ENCODE measurements at regions not wholly inside any gene's neighbourhood (a gene's known extent, or its start where the extent isn't known, plus 50 kb on each side); places are given as distances from the start of the nearest gene placed in this dataset.

- TF ChIP-seq REST (IDR thresholded peaks at IDR 0.05; ENCODE audit: insufficient read depth in 1 of 2, low read depth in 2 of 2, low read length in 2 of 2) (no peak), POLR2AphosphoS5 (IDR thresholded peaks at IDR 0.05; ENCODE audit: low read depth, low read length) (no peak), SIN3A (IDR thresholded peaks at IDR 0.05; ENCODE audit: borderline replicate concordance, insufficient read depth, low read length) (no peak), TAF1 (IDR thresholded peaks at IDR 0.05; ENCODE audit: borderline replicate concordance, insufficient read depth, low read length) (no peak)
These were observed 169.8 kb upstream of the ID2 start for GRCh38 chr2:8511868-8512612.
